GM19452 (cell line): ENCODE measurements at regions not wholly inside any gene's neighbourhood (a gene's known extent, or its start where the extent isn't known, plus 50 kb on each side); places are given as distances from the start of the nearest gene placed in this dataset.
"Not testable (repeated sequence)": the region's sequence is repeated elsewhere in the genome, so short reads cannot be mapped to it uniquely, and the experiment has no call there.

Experiments used
- ATAC-seq: cut with Tn5 transposase; IDR thresholded peaks from one replicate; pipeline ENCODE4 v1.9.1; 2021; ENCODE audit not compliant: unreplicated experiment

- ATAC-seq, result no peak
Observed at GRCh38 chr6:4341078-4341797, 205.9 kb upstream of the ECI2 start.

DNA sequence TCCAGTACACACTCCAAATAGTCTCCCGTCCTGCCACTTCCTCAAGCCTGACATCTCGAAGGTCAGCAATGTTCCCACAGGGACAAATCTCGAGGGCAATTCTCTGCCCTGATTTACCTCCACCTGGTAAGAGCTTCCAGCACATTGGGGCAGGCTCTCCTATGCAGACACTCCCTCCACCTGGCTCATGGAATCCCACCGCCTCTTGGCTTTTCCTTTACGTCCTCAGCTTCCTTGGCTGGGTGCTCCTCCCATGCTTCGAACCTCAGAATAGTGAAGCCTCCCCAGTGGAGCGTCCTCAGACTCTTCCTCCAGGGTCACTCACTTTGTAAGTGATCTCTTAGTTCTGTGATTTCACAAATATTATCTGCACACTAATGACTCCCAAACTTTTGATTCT lies 205.2 kb upstream of the ECI2 start:
- no peak for ATAC-seq

DNA sequence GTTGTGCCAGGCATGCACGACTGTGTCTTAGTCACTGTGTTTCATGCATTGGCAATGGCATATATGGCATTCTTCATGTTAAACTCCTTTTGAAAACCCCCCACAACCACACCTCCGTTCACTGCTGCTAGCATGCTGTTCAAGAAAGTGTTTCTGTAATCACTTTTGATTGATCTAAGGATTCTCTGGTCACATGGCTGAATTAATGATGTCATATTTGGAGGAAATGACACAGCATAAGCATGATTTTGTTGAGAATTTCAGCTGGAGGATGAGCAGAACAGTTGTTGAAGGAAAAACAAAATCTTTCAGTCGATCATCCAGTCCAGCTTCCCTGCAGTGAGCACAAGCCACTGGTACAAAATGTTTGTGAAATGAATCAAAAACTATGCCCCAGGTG lies 203.5 kb upstream of the ECI2 start:
- ATAC-seq, result no peak

- no peak for ATAC-seq
Observed at GRCh38 chr6:4336778-4337442, 201.5 kb upstream of the ECI2 start.

DNA sequence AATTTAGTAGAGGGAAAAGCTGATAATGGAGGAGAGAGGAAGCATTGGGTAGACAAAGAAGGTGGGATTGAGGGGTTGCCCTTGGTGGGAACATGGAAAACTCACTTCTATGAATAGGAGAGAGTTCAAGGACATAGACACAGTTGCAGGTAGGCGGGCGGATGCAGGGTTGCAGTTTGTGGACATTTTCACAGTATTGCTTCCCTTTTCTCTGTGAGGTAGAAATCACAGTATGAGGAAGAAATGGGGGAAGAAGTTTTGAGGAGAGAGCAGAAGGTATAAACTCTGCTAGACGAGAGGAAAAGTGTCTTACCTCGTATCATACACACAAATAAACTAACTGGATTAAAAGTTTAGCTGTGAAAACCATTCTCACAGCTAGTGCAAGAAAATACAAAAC lies 200.7 kb upstream of the ECI2 start:
- ATAC-seq, result no peak

DNA sequence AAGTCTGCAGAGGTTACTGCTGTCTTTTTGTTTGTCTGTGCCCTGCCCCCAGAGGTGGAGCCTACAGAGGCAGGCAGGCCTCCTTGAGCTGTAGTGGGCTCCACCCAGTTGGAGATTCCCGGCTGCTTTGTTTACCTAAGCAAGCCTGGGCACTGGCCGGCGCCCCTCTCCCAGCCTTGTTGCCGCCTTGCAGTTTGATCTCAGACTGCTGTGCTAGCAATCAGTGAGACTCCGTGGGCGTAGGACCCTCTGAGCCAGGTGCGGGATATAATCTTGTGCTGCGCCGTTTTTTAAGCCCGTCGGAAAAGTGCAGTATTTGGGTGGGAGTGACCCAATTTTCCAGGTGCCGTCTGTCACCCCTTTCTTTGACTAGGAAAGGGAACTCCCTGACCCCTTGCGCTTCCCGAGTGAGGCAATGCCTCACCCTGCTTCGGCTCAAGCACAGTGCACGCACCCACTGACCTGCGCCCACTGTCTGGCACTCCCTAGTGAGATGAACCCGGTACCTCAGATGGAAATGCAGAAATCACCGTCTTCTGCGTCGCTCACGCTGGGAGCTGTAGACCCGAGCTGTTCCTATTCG lies 198.9 kb upstream of the ECI2 start:
- not testable (repeated sequence) for ATAC-seq

- ATAC-seq, result no peak
Observed at GRCh38 chr6:4327841-4328240, 192.5 kb upstream of the ECI2 start.

DNA sequence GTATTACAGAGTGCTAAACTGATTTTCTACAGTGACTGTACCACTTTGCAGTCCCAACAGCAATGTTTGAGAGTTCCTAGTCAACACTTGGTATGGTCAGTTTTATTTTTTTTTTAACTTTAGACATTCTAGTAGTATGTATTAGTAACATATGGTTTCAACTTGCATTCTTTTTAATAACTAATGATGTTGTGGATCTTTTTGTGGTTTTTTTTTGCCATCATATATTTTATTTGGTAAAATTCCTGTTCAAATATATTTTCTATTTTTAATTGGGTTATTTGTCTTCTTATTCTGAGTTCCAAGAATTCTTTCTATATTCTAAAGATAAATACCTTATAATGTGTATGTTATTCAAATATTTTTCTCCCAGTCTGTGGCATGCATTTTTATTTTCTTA lies 189.4 kb upstream of the ECI2 start:
- ATAC-seq, result no peak

DNA sequence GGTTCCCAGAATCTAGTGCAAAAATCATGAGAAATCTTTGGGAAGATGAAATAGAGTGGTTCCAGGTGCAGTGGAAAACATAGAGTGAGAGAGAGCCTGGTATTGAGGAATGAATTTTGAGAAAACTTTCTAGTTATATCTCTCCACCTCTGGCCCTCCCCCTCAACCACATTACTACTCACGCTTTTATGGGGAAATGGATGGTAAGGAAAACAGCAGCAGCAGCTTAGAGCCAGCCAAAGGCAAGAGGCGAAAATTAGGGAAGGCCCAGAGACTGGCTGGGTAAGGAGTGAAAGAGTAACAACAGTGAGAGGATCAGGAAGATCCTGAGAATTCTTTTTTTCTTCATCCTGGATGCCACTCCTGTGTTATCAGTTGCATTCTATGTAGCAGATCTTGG lies 187.9 kb upstream of the ECI2 start:
- no peak for ATAC-seq

DNA sequence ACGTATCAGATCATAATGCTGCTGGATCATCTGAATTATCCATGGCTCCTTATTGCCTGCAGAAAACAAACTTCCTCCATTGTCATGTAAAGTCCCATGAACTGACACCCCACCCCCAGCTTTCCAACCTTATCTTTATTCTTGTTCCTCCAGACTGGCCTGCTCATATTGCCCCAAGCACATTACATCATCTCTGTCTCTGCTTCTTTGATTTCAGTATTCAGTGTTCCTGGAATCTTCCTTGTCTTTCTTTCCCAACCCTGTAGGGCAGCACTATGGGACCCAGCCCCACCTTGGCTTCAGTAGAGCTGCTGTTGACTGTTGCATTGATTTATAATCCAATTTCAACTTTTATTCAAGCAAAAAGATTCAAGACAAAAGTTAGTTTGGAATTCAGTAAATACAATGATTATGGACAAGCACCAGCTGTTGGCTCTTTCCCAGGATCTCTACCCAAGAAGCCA lies 187.5 kb upstream of the ECI2 start:
- ATAC-seq, result no peak

- ATAC-seq, result no peak
Observed at GRCh38 chr6:4322134-4322845, 186.9 kb upstream of the ECI2 start.

DNA sequence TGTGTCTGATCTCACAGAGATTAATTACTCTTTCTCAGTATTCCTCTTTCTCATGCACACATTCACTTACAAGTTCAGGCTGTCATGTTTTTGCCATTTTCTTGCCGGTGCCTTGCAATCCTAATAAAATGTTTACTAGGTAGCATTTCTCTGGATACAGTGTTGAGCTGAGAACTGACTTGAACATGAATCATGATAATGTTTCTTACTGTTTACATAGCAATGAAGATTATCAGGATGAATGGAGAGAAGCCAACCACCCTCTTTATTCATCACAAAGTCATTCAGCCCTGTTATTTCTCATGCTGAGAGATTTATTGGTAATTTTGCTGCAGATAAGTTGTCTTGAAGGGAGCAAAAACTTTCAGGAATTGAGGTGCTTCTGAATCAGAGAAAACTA lies 185.5 kb upstream of the ECI2 start:
- ATAC-seq, result no peak

DNA sequence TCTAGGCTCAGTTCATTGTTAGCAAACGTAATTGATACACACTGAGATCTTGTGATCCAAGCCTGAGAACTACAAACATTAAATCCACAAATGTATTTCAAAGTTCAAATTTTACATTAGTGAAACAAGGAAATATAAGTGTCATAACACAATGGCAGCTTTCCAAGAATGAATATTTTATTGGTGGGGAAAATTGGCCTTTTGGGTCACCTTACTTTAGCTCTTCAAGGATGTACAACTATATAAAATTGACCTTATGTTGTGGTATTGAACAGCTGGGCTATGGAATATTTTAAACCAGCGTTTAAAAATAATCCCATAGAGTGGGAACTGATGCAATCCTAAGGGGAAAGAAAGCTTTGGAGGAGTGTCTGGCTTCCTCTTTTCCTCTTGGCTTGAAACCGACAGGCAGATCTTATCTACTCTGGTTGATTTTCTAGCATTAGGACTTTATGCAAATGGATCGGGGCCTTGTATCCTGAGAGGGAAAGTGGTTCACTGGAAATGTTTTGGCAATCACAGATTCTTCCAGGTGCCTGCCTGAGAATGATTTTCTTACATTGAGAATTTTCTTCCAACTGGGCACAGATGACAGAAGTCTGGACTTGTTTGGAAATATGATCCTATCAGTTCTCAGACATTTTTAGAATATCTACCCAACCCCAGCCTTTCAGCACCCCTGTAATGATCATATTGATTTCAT lies 184.8 kb upstream of the ECI2 start:
- no peak for ATAC-seq

- no peak for ATAC-seq
Observed at GRCh38 chr6:4318321-4318720, 182.9 kb upstream of the ECI2 start.

DNA sequence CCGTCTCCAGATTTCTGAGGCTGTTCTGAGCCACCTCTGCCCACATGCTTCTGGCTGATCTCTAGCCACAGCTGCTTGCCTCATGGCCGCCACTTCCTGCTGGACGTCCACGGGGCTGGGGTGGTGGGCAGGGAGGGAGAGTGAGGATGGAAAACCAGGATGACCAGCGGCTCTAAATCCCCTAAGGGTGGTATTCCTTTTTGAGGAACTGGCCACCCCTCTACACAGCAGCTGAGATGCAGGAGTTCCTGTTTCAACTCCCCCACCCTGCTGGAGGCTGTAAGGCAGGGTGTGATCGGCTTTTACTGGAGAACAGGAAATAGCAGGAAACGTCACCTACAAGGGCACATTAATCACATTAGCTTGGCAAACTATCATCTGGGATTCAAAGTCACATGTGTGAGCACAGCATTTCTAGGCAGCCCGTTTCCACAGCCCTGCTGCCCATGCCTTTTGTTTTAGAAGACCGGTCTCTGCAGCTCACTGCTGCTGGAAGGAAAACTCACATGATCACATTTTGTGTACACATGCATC lies 181.6 kb upstream of the ECI2 start:
- ATAC-seq, result no peak

- ATAC-seq, result no peak
Observed at GRCh38 chr6:4314201-4314707, 178.9 kb upstream of the ECI2 start.

DNA sequence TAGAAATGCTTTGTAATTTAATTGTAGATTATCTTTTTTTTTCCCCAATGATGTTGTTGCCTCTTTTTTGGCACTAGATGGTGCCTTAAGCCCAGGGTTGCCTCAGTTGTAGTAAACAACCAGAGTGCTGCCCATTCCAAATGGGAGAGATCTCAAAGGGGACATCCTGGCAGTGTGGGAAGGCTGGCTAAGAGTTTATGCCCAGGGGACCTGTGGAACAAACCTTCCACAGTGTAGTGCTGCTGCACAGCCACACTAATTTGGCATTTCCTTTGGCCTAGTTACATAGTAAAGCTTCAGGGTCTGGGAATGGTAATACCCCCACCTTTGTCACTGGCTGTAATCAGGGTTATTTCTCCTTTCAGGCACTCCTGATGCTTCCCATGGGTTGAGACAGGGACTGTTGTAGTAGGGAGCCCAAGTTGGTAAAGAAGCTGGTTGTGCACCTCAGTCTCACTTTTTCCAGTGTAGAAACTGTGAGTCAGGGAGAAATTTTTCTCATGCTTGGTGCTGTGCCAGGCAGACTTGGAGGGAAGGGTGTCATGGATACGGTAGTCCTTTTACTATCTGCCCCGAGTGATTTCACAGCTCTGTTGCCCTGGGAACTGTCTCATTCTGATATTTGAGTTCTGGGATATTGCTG lies 177.8 kb upstream of the ECI2 start:
- no peak for ATAC-seq

DNA sequence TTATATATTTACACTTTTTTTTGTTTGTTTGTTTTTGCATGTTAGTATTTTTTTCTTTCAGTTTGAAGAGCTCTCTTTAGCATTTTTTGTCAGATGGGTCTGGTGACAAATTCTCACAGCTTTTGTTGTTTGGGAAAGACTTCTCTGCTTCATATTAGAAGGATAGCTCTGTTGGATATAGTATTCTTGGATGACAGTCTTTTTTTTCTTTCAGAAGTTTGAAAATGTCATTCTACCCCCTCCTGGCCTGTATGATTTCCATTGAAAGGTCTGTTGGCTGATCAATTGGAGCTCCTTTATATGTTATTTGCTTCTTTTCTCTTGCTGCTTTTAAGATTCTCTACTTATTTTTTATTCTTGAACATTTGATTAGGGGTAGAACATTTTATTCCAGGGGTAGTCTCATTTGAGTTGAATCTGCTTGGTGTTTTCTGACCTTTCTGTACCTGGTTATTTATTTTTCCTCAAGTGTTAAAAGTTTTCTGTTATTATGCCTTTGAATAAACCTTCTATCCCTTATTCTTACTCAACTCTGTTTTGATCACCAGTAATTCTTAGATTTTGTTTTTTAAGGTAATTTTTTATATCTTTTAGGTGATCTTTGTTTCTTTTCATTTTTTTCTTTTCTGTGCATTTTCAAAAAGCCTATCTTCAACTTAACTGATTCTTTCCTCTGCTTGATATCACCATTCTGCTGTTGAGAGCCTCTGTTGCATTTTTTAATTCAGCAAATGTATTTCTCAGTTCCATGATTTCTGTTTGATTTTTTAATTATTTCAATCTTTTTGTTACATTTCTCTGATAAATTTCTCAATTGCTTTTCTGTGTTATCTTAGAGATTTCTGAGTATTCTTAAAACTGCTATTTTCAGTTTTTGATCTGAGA lies 176.8 kb upstream of the ECI2 start:
- no peak for ATAC-seq

GRCh38 chr6:4309540-4309939 lies 174.2 kb upstream of the ECI2 start:
- ATAC-seq, result no peak
